NCI-H446 treated with DMSO at 0.1 percent for 48 hours (cell line): ENCODE measurements at regions not wholly inside any gene's neighbourhood (a gene's known extent, or its start where the extent isn't known, plus 50 kb on each side); places are given as distances from the start of the nearest gene placed in this dataset.

Experiments
- DNase-seq: peaks from one replicate; lab custom pipeline; 2025; lab: John Stamatoyannopoulos, UW

DNA sequence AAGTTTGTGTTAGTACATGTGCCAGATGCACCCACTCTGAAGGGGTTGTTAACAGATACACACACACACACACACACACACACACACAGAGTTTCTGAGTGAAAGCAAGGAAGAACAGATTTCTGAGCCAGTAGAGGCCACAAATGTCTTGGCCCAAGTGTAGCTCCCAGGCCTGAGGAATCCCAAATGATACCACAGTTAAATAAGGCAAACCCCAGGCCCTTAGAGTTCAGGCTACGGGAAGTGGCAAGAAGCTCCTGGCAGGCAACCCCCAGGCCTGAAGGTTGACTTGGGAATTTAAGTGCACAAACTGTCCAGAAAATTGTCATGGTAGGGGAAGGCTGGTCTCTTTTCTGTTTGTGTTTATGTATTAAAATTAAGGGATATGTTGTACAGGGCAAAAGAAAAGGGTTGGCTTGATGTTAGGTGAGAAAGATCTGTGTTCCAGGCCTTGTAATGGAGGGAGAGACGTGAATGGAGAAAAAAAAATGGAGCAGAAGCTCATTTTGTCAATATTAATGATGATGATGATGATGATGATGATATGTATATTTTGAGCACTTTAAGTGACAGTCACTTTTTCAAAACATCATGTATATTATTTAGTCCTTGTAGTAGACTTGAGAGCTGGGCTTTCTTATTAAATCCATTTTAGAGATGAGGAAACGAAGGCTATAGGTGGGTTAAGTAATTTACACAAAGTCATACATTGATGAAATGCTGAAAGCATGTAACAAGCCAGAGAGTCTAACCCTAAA is 317.0 kb upstream of the JAG1 start:
- DNase-seq, result no peak

GRCh38 chr20:10992731-10993130 is 318.9 kb upstream of the JAG1 start:
- DNase-seq, result peak; percentile 21

DNA sequence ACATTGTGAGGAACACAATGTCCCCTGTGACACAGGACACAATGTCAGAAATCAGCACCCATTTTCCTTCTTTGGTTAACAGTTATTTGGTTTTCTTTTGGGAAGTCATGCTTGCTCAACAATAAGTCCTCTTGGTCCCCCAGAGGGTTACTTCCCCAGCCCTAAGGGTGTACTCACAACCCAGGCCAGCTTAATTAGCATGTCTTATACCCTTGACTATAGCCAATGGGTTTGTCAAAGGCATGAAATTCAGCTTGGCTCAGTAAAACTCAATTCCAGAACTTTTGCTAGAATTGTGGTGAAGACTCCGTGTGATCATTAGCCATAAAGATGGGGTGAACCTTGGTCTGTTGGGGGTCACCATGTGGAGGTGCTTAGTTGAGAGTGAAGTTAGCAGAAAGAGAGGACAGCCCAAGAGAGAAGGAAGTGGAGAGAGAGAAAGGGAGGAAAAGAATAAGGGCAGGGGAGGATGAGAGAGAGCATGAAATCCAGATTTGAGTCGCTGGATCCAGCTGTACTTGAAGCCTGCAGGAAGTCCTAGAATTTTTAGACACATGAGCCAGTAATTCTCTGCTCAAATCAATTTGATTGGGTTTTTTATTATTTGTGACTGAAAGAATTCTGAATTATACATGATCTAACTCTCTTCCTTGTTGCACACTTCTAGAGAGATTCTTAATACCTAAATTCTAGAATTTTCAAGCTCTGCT is 321.3 kb upstream of the JAG1 start:
- no peak for DNase-seq

GRCh38 chr20:10998476-10998875 is 324.7 kb upstream of the JAG1 start:
- no peak for DNase-seq

- DNase-seq, result no peak
These were observed 326.6 kb upstream of the JAG1 start for GRCh38 chr20:11000416-11000815.

GRCh38 chr20:11001302-11001701 is 327.5 kb upstream of the JAG1 start:
- no peak for DNase-seq

DNA sequence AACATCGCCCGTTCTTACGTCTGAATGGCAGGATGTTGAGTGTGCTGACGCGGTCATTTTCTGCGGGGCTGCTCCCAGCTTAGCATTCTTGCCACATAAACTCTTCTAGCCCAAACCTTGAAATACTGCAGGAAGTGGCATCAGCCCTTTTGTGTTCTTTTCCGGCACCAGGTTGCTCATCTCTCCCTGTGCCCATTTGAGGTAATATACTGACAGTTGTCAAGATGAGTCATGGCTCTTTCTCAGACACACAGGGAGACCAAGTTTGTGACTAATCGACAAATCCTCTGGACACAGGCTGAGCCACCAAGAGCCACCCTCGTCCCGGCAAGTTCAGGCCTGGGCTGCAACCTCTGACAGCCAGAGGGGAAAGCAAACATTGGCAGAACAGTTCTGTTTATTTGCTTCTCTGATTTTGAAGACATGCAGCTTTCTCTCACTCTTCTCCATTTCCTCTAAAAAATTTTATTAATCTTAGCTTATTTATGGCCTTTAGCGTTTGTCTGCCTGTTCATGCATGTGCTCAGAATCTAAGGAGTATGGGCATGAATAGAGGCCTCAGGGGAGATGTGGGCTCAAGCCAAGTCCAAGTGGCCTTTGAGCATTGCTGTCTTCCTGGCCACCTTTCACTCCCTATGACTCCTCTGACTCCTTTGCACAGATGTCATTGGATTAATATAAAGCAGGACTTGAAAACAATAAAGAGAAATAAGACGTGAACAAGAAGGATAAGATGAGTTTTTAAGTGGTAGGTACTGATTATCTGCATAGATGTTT is 328.2 kb upstream of the JAG1 start:
- DNase-seq, result peak; percentile 69

DNA sequence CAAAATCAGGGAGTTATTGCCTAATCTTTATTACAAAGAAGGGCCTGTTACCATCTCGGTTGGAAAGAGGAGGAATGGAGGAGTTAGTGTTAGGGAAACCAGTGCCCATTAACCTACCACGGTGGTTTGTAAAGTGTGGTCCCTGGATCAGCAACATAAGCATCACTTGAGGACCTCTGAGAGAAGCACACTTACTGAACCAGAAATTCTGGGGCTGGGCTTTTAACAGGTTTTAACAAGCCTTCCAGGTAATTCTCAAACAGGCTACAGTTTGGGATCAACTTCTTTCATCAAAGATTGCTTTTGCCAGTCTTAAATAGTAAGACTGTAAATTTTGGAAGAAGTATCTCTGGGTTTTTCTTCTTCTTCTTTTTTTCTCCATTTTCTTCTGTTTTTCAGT is 329.5 kb upstream of the JAG1 start:
- no peak for DNase-seq

DNA sequence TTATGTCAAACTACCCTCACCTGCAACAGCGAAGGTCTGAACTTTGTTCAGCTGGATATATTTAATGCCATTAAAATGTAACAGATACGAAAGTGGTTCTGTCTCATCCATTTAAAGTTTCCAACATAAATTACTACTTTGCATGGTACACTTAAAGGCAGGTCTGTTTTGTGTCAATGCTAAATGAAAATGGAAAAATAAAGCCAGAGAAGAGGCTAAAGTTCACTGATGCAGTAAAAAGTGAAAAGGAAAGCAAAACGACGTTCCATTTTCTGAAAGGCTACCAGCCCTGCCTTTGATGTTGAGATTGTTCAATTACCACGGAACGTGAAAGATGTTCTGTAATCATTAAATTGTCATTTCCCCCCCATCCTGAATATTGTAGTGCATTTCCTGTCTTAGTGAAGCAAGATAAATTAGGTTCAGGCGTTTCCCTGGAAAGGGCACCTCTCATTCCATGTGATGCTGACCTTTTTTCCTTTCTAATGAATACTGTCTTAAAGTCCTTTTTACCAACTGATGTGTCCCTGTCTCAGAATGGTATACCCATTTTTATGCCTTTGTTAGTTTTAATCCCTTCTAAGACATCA is 334.7 kb upstream of the JAG1 start:
- DNase-seq, result no peak

GRCh38 chr20:11011653-11012052 is 337.9 kb upstream of the JAG1 start:
- DNase-seq, result no peak

GRCh38 chr20:11012975-11013374 is 339.2 kb upstream of the JAG1 start:
- DNase-seq, result no peak

DNA sequence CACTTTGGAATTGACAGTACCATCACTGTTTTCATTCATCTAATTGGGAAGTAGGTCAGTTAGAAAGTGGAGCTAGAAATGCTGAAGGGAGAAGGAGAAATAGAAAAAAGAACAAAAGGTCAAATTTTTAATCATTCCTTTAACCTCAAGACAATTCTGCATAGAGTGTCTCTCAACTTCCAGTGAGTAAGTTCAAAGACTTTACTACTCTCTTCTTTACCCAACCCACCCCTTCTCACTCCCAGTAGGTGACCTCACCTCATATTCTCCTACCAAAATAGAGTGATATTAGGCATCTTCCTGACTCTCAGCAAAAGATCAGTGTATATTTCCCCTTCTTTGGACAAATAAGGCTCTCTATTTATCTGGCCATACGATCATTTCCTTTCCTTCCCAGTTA is 340.0 kb upstream of the JAG1 start:
- no peak for DNase-seq

DNA sequence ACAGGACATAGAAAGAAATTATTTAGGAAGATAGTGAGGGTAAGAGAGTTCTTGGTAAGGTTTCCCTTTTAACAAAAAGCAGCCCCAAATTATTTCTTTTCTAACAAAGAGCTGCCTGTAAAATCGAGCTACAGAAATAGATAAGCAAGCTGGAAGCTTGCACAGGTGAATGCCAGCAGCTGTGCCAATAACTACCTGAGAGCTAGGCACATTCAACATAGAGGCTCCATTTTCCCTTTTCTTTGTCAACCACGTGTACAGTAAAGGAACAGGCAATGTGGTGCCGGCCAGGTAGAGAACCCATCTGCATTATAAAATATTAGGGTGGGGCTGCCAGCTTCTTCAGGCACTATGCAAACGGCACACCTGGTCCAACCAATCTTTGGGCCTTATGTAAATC is 341.6 kb upstream of the JAG1 start:
- DNase-seq, result no peak

- DNase-seq, result no peak
These were observed 343.6 kb upstream of the JAG1 start for GRCh38 chr20:11017446-11017845.

- DNase-seq, result no peak
These were observed 344.9 kb upstream of the JAG1 start for GRCh38 chr20:11018668-11019170.

DNA sequence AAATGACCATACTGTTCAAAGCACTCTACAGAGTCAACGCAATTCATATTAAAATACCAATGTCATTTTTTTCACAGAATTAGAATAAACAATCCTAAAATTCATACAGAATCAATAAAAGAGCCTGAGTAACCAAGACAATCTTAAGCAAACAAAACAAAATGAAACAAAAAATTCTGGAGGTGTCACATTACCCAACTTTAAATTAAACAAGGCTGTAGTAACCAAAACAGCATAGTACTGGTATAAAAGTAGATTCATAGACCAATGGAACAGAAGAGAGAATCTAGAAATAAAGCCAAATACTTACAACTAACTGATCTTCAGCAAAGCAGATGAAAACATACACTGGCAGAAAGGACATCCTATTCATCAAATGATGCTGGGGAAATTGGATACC is 346.9 kb upstream of the JAG1 start:
- DNase-seq, result no peak

- no peak for DNase-seq
These were observed 353.4 kb upstream of the JAG1 start for GRCh38 chr20:11027224-11027623.

- DNase-seq, result no peak
These were observed 356.6 kb upstream of the JAG1 start for GRCh38 chr20:11030351-11030750.

- no peak for DNase-seq
These were observed 357.5 kb upstream of the JAG1 start for GRCh38 chr20:11031300-11031699.

DNA sequence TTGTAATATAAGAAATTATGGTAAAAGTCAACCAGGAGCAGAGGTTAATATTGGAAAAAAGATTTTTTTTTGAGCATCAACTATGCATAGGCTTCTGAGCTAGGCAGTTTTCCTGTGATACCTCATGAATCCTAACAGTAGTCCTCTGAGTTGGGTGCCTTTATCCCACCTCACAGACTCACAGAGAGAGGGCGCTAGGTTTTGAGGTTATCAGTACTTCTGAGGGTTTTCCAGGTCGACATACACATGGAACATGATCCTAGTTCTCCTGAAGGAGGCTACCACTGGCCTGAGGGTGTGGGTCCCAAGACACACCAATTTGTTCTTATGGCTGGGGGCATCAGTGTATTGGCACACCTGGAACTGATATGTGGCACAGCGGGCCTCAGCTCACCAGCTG is 358.8 kb upstream of the JAG1 start:
- DNase-seq, result no peak

- DNase-seq, result no peak
These were observed 360.2 kb upstream of the JAG1 start for GRCh38 chr20:11034025-11034424.

DNA sequence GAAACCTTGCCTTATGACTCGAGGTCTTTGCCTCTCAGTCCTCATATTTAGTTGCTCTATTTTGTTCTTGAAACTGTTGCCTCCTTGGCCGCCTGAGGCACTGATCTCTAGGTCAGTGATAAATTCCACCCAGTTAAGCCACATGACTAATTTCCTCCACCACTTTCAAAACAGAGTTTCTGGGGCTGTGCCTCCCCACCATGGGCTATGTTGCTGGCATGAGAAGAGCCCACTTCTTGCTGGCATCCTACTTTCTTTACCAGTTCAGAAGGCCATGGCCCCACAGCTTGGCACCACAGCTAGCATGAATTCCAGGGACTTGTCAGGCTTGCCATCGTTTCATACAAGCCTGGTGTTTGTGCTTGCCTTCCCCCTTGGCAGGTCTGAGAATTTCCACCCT is 361.4 kb upstream of the JAG1 start:
- DNase-seq, result no peak
